ENCODE measurements at regions not wholly inside any gene's neighbourhood (a gene's known extent, or its start where the extent isn't known, plus 50 kb on each side); places are given as distances from the start of the nearest gene placed in this dataset.
A peak's percentile ranks its signal among the peaks of the same experiment; 100 is the strongest.

DNA sequence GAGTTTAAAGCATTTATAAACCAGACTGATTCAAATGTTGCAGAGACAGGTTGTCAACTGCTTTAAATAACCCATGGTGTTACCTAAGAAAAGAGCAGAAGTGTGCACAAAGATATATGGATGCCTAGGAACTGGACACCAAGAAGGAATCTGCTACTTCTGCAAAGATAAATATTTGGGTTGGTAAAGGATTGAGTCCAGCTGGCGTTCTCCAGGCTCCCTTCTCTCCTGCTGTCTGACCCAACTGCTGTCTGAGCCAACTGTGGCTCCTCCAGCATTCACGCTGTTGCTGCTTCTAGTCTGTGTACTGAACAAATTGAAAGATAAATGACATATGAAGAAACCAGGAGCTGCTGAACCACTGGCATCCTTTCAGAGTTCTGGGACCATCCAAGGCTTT is 1167.8 kb upstream of the PRKX start:
- intact Hi-C loops (cut with micrococcal nuclease) = no loop called here
- Mint-ChIP-seq H3K36me3 (ENCODE audit: low read depth) (no peaks in the 10 kb centered on the region), H3K9me3 (no peaks in the 10 kb centered on the region), H3K4me1 (ENCODE audit: low read depth) (no peaks in the 10 kb centered on the region), H3K27ac (no peak overlapping the region), H3K27me3 (no peaks in the 10 kb centered on the region), H3K4me3 (no peak overlapping the region)

DNA sequence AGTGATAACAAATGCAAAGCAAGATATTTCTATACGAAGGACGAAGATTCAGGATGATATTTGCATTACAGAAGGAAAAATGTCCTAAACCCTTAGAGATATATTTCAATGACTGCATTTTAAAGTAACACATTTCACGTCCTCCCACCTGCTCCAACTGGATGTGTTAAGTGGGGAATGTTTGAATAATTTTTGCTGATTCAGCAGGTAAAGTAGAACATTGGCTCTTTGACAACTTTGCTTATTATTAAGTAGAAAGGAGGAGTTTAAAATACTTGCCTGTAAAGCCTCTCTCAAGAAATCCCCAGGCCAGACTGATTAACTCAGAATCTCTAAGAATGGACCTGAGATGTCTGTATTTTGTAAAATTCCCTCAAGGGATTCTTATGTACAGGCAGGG is 1165.2 kb upstream of the PRKX start:
- peaks cover 4% of the 10 kb centered on the region for H3K9me3 Mint-ChIP-seq
- H3K36me3 Mint-ChIP-seq (ENCODE audit: low read depth) = no peaks in the 10 kb centered on the region
- H3K4me1 Mint-ChIP-seq (ENCODE audit: low read depth) = no peaks in the 10 kb centered on the region
- no peak overlapping the region for H3K27ac Mint-ChIP-seq
- intact Hi-C loops (cut with micrococcal nuclease) = no loop called here
- H3K27me3 Mint-ChIP-seq = no peaks in the 10 kb centered on the region
- H3K4me3 Mint-ChIP-seq = no peak overlapping the region

DNA sequence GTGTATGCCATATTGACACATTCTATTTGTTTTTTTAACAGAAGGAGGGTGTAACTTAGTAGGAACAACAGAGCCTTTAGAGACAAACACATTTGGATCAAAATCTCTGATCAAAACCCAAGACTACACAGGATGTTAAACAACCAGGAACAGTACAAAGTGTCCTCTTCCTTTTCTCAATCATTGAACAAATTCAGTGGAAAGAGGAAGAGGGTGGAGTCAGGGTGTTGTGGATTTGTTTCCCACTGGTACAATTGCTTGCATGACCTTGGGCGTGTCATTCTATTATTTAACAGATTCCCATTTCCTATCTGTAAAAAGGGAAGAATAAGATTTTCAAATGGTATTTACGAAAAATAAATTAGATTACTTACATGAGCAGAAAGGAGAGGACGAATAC is 1162.8 kb upstream of the PRKX start:
- Mint-ChIP-seq H3K9me3 (peaks cover 8% of the 10 kb centered on the region), H3K27me3 (no peaks in the 10 kb centered on the region), H3K4me1 (ENCODE audit: low read depth) (no peaks in the 10 kb centered on the region), H3K4me3 (no peak overlapping the region), H3K27ac (peak overlapping the region; percentile 79), H3K36me3 (ENCODE audit: low read depth) (no peaks in the 10 kb centered on the region)
- intact Hi-C loops (cut with micrococcal nuclease) = no loop called here

DNA sequence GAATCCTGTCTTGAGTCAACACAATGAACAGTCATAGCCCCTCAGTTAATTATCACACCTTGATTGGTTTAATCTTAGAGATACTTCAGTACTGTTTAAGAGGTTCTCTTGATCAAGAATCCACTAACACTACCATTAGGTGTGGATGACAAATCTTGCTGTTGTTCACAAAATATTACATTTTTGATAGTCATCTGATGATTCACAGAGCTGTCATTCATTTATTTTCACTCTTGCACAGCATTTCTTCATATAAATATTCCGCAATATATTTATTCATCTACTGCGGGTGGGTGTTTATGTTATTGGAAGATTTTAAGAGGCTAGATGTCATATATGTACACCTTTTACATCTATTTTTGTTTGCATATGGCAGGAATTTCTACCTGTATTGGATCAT is 1138.1 kb upstream of the PRKX start:
- Mint-ChIP-seq H3K4me3 (no peak overlapping the region), H3K27me3 (no peaks in the 10 kb centered on the region), H3K4me1 (ENCODE audit: low read depth) (no peaks in the 10 kb centered on the region), H3K9me3 (no peaks in the 10 kb centered on the region), H3K27ac (no peak overlapping the region), H3K36me3 (ENCODE audit: low read depth) (no peaks in the 10 kb centered on the region)
- intact Hi-C loops (cut with micrococcal nuclease) = no loop called here

DNA sequence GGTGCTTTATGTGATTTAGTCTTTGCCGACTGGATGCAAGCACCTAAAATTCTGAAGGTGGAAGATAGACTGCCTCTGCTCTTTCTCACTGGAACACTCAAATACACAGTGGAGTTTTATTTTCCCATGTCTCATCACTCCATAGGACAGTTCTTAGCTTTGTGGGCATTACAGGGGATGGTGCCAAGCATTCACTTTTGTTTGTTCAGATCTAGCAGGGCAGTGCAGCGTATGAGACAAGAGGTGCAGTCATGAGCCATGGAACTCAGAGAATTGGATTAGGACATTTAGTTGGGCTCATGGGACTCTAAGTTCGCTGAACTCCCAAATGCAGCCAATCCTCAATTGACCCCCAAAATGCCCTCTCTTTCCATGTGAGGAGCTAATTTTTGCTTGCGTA is 1136.9 kb upstream of the PRKX start:
- no peaks in the 10 kb centered on the region for H3K36me3 Mint-ChIP-seq (ENCODE audit: low read depth)
- no peaks in the 10 kb centered on the region for H3K27me3 Mint-ChIP-seq
- no peaks in the 10 kb centered on the region for H3K4me1 Mint-ChIP-seq (ENCODE audit: low read depth)
- H3K4me3 Mint-ChIP-seq = no peak overlapping the region
- H3K27ac Mint-ChIP-seq = no peak overlapping the region
- no peaks in the 10 kb centered on the region for H3K9me3 Mint-ChIP-seq
- intact Hi-C loops (cut with micrococcal nuclease) = no loop called here

DNA sequence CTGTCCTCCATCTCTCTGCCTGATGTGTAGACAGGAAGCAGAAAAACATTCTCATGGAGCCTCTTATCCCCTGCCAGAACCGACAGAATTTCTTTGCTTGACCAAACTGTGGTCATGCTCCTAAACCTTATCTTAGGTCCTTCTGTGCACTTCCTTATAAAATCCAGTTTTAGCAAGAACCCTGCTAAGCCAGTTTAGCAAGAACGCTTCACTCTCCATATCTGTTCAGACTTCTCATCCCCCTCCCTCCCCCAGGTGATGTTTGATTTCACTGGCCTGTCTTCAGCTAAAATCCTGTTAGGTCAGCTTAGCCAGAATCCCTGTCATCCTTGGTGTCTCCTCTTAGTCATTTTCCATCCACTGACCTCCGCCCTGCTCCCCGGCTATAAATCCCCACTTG is 1130.9 kb upstream of the PRKX start:
- intact Hi-C loops (cut with micrococcal nuclease) = no loop called here
- Mint-ChIP-seq H3K4me3 (no peak overlapping the region), H3K4me1 (ENCODE audit: low read depth) (no peaks in the 10 kb centered on the region), H3K27ac (no peak overlapping the region), H3K36me3 (ENCODE audit: low read depth) (no peaks in the 10 kb centered on the region), H3K27me3 (no peaks in the 10 kb centered on the region), H3K9me3 (no peaks in the 10 kb centered on the region)

DNA sequence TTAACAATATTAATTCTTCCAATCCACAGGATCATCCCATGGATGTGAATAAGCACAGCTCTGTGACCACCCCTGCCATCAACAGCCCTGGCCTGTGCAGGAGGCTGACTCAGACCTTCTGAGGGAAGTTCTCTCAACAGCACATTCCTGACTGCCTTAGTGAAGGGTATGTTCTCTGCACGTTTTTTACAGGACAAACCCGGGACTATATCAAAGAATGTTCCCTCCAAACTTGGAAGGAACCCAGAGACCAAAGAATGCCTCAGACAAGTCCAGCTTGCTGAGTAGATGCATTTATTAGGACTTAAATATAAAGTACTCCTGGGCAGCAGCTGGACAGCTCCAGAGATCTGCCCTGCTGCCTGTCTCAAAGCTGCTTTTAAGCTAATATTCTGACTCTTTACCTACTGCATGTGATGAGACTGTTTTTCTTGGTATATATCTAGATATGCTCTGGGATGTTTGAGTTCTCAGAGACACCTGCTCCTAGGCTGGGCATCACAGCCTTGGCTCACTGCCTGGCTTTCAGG is 1127.8 kb upstream of the PRKX start:
- Mint-ChIP-seq H3K4me1 (ENCODE audit: low read depth) (no peaks in the 10 kb centered on the region), H3K9me3 (no peaks in the 10 kb centered on the region), H3K4me3 (no peak overlapping the region), H3K27me3 (no peaks in the 10 kb centered on the region), H3K36me3 (ENCODE audit: low read depth) (no peaks in the 10 kb centered on the region), H3K27ac (no peak overlapping the region)
- intact Hi-C loops (cut with micrococcal nuclease) = no loop called here

DNA sequence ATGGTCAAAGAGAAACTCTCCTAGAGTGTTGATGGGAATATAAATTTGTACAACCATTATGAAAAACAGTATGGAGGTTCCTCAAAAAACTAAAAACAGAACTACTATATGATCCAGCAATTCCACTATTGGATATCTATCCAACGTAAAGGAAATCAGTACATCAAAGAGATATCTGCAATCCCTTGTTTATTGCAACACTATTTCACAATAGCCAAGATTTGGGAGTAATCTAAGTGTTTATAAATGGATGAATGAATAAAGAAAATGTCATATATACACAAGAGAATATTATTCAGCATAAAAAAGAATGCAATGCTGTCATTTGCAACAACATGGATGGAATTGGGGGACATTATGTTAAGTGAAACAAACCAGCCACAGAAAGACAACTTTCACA is 1118.1 kb upstream of the PRKX start:
- H3K9me3 Mint-ChIP-seq = no peaks in the 10 kb centered on the region
- H3K27me3 Mint-ChIP-seq = no peaks in the 10 kb centered on the region
- no peak overlapping the region for H3K27ac Mint-ChIP-seq
- no peak overlapping the region for H3K4me3 Mint-ChIP-seq
- intact Hi-C loops (cut with micrococcal nuclease) = no loop called here
- no peaks in the 10 kb centered on the region for H3K4me1 Mint-ChIP-seq (ENCODE audit: low read depth)
- H3K36me3 Mint-ChIP-seq (ENCODE audit: low read depth) = no peaks in the 10 kb centered on the region

DNA sequence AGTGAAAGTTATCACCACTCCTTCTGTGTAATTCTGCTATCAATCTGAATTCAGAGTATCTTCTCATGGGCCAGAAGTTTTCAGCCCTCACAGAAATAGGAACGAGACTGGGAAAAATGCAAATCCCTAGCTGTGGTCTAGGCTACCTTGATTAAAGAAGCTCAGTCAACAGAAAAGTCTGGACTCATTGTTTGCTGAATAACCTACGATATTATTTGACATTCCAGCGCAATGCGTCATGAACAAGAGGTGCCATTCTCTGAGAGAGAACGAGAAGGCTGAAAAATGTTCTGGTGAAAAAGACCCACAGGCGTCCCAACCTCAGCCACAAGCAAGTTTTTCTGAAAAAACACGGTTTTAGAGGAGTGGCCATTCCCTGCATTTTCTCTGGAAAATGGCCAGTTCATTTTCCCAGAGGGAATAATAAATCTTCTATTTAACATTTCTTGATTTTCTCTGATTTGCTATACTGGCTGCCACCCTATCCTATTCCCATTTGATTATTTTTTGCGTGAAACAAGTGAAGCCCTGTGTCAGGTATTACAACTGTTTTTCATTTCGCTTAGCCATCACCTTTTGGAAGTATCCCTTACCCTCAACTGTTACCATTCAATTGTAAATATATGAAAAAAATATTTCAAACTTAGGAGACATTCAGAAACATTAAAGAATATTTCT is 1117.6 kb upstream of the PRKX start:
- Mint-ChIP-seq H3K9me3 (no peaks in the 10 kb centered on the region), H3K4me3 (no peak overlapping the region), H3K27ac (no peak overlapping the region), H3K36me3 (ENCODE audit: low read depth) (no peaks in the 10 kb centered on the region), H3K27me3 (no peaks in the 10 kb centered on the region), H3K4me1 (ENCODE audit: low read depth) (peaks cover under 1% of the 10 kb centered on the region)
- intact Hi-C loops (cut with micrococcal nuclease) = no loop called here

DNA sequence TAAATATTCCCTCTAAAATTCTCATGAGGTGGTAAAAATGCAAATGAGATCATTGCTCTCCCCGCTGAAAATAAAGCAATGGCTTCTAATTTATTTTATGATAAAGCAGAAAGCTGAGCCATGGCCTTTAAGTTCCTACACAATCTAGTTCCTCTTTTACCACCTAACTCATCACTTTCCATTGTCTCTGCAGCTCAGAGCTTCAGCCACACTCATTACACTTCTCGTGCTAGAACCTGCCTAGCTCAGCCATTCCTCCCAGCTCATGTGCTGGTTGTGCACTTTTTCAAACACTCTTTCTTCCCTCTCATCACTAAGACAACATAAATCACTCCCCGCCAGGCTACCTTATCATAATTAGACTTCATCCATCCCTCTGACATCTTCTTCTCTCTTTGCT is 1112.1 kb upstream of the PRKX start:
- Mint-ChIP-seq H3K9me3 (peaks cover 13% of the 10 kb centered on the region), H3K4me3 (no peak overlapping the region), H3K4me1 (ENCODE audit: low read depth) (peaks cover 7% of the 10 kb centered on the region), H3K36me3 (ENCODE audit: low read depth) (no peaks in the 10 kb centered on the region), H3K27ac (peak overlapping the region; percentile 71), H3K27me3 (peaks cover 3% of the 10 kb centered on the region)
- intact Hi-C loops (cut with micrococcal nuclease) = no loop called here

DNA sequence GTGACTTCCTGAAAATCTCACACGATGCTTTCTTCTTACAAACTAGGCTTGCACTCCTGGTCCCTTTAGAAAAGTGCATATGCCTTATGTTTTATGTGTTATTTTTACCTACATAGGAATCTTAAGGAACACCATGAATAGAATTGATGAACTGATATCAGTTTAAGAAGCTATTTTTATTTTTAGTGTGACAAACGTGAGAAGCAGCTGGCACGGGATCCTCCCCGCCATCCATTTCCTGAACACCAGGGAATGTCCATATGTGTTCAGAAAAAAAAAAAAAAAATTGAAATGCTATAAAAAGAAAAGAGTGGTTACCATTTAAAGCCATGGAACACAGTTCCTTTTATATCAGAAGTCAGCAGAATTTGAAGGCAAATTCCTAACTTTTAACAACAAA is 1096.1 kb upstream of the PRKX start:
- intact Hi-C loops (cut with micrococcal nuclease) = no loop called here
- Mint-ChIP-seq H3K9me3 (no peaks in the 10 kb centered on the region), H3K27ac (no peak overlapping the region), H3K4me3 (no peak overlapping the region), H3K36me3 (ENCODE audit: low read depth) (no peaks in the 10 kb centered on the region), H3K27me3 (no peaks in the 10 kb centered on the region), H3K4me1 (ENCODE audit: low read depth) (no peaks in the 10 kb centered on the region)

DNA sequence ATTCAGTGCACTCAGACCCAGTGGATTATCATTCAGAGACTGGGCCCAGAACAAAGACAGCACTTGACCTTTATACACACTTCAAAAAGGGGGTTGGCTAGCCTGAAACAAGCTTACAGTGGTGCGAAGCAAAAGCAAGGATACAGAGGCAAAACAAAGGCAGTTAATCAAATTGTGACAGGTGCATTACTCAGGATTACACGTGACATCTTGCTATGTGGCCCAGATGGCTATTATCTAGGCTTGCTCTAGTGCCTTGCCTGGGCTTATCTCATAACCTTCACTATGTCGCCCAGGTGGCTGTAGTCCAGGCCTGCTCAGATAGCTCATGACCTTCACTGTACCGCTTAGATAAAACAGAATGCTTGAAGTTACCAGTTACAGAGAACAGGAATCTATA is 1092.1 kb upstream of the PRKX start:
- Mint-ChIP-seq H3K36me3 (ENCODE audit: low read depth) (no peaks in the 10 kb centered on the region), H3K4me1 (ENCODE audit: low read depth) (no peaks in the 10 kb centered on the region), H3K9me3 (no peaks in the 10 kb centered on the region), H3K4me3 (no peak overlapping the region), H3K27ac (no peak overlapping the region), H3K27me3 (no peaks in the 10 kb centered on the region)
- intact Hi-C loops (cut with micrococcal nuclease) = no loop called here

DNA sequence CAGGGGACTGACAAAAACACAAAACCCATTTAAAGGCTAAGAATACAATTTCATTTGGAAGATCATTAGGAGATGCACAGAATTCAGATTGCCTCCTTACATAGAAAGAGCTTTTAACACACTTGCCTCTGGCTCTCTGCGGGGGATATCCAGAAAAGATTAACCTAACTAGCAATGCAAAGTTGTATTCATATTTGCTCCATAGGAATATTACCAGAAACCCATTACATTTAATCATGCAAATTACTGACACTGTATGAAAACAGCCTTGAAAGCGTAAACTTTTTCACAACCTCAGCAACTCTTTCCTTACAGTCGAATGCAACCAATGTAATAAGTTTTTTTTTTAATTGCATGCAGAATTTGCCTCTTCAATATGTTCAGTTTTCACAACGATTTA is 1087.3 kb upstream of the PRKX start:
- Mint-ChIP-seq H3K9me3 (no peaks in the 10 kb centered on the region), H3K27me3 (no peaks in the 10 kb centered on the region), H3K27ac (no peak overlapping the region), H3K36me3 (ENCODE audit: low read depth) (no peaks in the 10 kb centered on the region), H3K4me1 (ENCODE audit: low read depth) (no peaks in the 10 kb centered on the region), H3K4me3 (no peak overlapping the region)
- intact Hi-C loops (cut with micrococcal nuclease) = no loop called here

DNA sequence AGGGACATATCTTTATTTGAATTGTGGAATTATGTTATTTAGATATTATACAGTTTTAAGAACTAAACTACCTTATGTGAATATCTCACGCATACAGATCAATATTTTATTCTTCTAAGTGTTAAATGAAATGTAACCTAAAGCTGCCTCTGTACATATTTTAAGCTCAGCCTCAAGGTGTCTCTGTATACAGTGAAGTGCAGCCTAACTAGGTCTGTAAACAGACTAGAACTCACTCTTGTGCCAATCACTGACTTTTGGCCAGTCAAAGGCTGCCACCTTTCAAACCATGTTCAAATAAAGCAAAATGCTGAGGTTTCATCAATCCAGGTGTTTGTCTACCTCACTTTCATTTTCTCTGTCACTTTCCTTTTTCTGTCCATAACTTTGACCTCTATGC is 1074.5 kb upstream of the PRKX start:
- no peak overlapping the region for H3K4me3 Mint-ChIP-seq
- H3K9me3 Mint-ChIP-seq = no peaks in the 10 kb centered on the region
- intact Hi-C loops (cut with micrococcal nuclease) = loop anchor here (10.0 kb wide), 1 partner anchor 327 kb away; no protein-coding TSS in a partner anchor
- no peaks in the 10 kb centered on the region for H3K4me1 Mint-ChIP-seq (ENCODE audit: low read depth)
- H3K27ac Mint-ChIP-seq = no peak overlapping the region
- no peaks in the 10 kb centered on the region for H3K36me3 Mint-ChIP-seq (ENCODE audit: low read depth)
- H3K27me3 Mint-ChIP-seq = no peaks in the 10 kb centered on the region

DNA sequence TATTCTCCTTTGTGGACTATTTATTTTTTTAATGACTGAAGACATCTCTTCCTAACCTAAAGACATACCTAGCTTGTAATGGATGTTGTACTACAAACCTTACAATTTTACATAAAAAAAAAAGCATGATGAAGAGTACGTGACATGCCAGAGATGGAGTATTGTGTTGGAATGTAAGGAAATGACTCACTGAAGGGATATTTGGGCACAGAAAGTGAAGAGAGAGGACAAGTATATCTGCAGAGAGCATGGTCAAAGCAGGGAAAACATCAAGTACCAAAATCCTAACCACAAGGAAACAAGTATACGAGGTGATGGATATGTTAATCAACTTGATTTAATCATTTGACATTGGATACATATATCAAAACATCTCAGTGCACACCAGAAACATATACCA is 1051.4 kb upstream of the PRKX start:
- H3K36me3 Mint-ChIP-seq (ENCODE audit: low read depth) = no peaks in the 10 kb centered on the region
- no peaks in the 10 kb centered on the region for H3K4me1 Mint-ChIP-seq (ENCODE audit: low read depth)
- intact Hi-C loops (cut with micrococcal nuclease) = no loop called here
- no peak overlapping the region for H3K27ac Mint-ChIP-seq
- no peak overlapping the region for H3K4me3 Mint-ChIP-seq
- H3K27me3 Mint-ChIP-seq = no peaks in the 10 kb centered on the region
- H3K9me3 Mint-ChIP-seq = no peaks in the 10 kb centered on the region
